SKM-1 (cell line): ENCODE measurements at regions not wholly inside any gene's neighbourhood (a gene's known extent, or its start where the extent isn't known, plus 50 kb on each side); places are given as distances from the start of the nearest gene placed in this dataset.

Source experiments
- DNase-seq: peaks from one replicate; lab custom pipeline; 2025; ENCODE audit not compliant: unreplicated experiment; lab: John Stamatoyannopoulos, UW

GRCh38 chr5:67488885-67489284, 292.3 kb upstream of the CD180 start:
- no peak for DNase-seq

- no peak for DNase-seq
Observed at GRCh38 chr5:67487862-67488261, 291.3 kb upstream of the CD180 start.

- no peak for DNase-seq
Observed at GRCh38 chr5:67483453-67484030, 286.9 kb upstream of the CD180 start.

- no peak for DNase-seq
Observed at GRCh38 chr5:67481362-67481761, 284.8 kb upstream of the CD180 start.

GRCh38 chr5:67478337-67478736, 281.7 kb upstream of the CD180 start:
- DNase-seq: no peak

- no peak for DNase-seq
Observed at GRCh38 chr5:67476995-67477394, 280.4 kb upstream of the CD180 start.

DNA sequence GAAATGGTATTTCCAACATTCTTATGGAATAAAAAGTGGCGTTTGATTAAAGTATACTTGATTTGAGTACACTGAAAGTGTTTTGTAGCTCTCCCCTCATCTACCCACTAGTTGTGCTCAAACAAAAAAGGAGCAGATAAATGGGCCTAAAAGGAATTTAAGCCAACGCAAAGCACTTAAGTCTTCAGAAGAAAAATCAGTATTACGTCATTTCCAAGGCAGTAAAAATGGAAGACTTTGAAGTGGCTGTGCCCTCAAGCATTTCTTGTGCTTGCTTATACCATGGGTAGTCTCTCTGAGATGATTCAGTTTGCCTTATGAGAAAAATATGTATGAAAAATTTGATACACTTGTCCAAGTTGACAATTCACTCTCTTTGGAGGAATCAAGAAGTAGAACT, 279.9 kb upstream of the CD180 start:
- DNase-seq: no peak

- DNase-seq: no peak
Observed at GRCh38 chr5:67475489-67475888, 278.9 kb upstream of the CD180 start.

DNA sequence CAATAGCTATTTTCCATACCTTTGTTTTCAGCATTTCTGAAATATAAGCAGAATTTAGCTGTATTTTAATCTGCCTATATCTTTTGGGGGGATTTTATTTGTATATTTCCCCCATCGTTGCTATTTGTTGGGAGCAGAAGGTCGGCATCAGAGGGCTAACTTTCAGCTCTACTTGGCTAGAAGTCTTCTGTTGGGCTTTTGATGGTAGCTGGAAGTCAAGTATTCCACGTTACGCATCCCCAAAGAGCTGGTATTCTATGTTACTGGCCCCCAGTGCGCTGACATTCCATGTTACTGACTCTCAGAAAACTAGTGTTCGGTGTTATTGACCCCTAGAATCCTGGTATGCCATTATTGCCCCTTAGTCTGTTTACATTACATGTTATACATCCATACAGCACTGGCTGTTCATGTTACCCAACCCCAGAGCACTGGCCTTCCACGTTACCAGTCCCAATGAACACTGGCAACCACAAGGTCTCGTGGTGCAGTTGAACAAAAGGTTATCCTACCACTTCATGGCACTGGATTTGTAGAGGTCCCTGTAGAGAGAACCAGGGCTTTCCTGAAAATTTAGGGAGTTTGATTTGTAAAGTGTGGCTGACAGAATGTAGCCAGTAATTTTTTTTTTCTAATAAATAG, 278.1 kb upstream of the CD180 start:
- DNase-seq: no peak

DNA sequence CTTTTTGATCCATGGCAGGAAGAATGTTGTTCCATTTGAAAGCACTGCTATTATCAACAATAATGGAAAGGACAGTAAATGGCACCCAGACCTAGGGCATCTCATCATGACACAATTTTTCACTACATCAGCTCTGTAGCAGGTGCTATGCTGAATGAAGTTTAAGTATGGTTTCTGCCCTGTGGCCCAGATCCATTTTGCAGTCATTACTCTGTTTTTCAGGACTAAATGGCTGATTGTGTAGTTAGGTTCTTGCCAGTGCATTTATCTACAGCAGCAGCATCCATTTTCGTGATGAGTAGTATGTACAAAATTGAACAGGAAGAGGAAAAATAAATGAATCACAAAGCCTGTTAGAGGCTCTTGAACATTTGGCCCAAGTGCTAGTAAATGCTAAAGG, 270.5 kb upstream of the CD180 start:
- DNase-seq: no peak

DNA sequence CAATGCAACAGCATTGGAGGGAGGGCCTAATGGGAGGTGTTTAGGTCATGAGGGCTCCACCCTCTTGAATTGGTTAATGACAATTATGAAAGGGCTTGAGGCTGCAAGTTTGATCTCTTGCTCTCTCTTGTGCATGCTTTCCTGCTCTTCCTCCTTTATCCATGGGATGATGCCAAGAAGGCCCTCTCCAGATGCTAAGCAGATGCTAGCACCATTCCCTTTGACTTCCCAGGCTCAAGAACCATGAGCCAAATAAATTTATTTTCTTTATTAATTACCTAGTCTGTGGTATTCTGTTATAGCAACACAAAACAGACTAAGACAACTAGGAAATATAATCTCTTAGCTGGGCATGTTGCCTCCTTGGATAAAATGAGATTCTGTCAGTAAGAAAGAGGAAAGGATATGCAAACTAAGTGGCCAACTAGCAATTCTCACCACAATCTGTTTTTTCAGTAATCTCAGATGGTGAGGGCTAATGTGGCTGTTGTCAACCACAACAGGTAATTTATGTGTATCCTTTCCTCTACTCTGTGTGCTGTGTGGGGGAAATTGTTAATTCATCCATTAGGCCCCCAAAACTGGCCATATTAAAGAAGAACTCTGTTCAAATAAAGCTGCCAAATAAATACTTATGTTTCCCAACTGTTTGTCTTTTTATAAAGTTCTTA, 269.1 kb upstream of the CD180 start:
- no peak for DNase-seq

- no peak for DNase-seq
Observed at GRCh38 chr5:67462147-67462546, 265.5 kb upstream of the CD180 start.

DNA sequence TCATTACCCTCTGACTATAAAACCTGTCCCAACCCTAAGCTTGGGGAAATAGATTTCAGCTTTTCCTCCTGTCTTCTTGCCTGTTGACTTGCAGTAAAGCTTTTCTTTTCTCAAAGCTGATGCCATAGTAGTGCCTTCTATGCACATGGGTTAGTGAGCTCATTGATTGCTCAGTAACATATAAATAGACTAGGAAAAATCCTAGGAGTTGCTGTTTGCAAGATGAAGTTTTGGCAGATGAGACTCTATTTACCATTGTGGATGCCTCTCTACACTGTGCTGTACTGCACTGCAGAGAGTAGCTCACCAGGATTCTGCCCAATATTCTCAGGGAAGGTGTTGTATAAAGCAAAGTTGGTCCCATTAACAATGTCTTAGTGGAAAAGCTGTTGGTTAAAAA, 262.7 kb upstream of the CD180 start:
- DNase-seq: no peak

- DNase-seq: no peak
Observed at GRCh38 chr5:67455970-67456369, 259.4 kb upstream of the CD180 start.

DNA sequence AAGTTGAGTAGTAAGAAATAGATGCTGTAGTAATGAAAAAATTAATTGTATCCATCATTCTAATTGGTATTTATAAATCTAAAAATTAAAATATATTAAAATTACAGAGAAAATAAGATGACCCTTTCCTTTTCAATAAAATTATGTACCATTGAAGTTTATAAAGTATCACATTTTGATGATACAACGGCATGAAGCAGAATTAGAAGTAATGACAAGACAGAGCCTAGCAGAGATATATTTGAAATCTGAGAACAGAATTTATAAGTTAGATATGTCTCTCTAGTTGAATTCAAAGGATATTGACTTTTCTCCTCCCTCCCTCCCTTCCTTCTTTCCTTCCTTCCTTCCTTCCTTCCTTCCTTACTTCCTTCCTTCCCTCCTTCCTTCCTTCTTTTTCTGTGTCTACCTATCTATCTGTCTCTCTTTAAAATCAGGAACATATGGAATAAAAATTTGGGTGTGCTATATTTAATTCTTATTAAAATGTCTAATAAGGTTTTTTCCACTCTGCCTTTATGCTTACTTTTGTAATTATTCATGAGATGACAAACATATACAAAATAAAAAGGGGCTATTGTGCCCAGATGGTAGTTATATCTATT, 258.5 kb upstream of the CD180 start:
- DNase-seq: no peak

- DNase-seq: no peak
Observed at GRCh38 chr5:67453111-67453905, 256.7 kb upstream of the CD180 start.

GRCh38 chr5:67451640-67452279, 255.2 kb upstream of the CD180 start:
- DNase-seq: no peak

GRCh38 chr5:67447732-67448131, 251.1 kb upstream of the CD180 start:
- no peak for DNase-seq

DNA sequence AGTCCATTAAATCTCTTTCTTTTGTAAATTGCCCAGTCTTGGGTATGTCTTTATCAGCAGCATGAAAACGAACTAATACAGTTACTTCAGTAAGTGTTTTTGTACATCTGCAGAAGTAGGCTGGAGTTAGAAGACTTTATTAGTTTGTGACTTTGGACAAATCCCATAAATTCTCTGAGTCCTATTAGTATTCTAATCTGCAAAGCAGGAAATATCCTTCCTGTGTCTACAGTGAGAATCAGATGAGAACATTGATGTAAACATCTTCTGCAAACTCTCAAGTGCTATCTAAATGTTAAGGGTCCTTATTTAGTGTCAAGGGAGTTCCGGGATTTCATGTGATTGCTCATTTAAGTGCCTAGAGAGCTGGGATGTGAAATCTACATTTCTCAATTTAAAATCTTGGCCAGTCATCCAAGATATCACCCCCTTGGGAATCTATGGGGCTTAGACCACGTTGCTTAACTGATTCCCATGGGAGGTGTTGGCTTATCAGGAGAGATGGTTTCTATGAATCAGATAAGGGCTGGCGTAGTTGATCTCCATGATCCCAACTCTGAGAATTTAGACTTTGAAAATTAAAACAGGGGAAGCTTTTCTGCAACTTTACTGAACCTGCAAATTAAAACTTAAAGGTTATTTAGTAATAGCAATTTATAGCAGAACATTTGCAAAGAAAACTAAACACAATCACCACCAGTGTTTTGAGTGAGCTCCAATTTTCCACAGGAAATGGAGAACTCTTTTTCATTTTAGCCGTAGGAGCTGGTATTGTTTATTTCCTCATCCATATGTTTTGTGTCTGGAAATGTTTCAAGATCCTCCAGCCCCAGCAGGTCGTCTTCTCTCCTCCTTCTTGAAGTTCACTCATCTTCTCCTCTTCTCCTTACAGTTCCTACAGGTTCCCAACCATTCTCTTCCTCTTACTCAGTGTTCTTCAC, 241.6 kb upstream of the CD180 start:
- DNase-seq: no peak

- no peak for DNase-seq
Observed at GRCh38 chr5:67435032-67435431, 238.4 kb upstream of the CD180 start.
